HG02885 (cell line): ENCODE measurements at regions not wholly inside any gene's neighbourhood (a gene's known extent, or its start where the extent isn't known, plus 50 kb on each side); places are given as distances from the start of the nearest gene placed in this dataset.

ENCODE experiments used
- ATAC-seq: cut with Tn5 transposase; IDR thresholded peaks from one replicate; pipeline ENCODE4 v1.9.1; 2021; ENCODE audit warnings: mild to moderate bottlenecking; ENCODE audit not compliant: unreplicated experiment, poor library complexity

- no peak for ATAC-seq
These were observed 58.8 kb upstream of the CST7 start for GRCh38 chr20:24890286-24890685.

DNA sequence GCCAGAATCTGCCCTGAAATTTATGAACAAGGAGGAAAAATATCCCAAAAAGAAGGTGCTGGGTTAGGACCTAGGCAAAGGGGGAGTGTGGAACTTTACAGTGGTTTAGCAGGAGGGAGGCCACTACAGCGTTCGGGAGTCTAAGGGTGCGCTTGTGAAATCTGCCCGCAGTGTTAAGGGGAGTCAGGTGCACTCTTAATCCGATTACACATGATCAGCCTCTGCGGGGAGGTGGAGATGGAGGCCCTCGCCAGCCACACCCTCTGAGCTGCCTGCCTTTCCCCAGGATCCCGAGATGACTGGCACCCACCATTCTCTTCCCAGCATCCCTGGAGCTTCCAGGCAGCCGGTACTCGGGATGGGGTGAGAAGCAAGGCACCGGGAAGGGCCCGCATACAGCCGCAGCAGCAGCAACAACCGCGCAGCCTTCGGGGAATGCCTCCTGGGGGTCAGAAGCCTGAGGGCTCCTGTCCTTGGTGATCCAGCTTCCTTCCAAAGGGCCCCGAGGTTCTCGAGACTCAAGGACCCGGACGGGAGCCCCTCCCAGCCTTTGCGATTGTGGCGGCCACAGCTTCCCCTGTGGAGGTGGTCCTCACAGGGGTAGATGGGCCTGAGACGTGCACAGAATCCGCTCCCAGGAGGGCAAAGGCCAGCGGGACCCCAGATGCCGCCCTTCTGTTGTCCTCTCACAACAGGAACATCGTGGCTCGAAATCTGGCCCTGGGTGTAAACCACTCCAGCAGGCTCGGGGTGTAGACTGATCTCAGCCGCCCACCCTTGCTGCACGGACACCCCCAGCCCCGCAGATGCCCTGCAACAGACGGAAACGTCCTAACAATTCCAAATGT lies 57.3 kb upstream of the CST7 start:
- no peak for ATAC-seq

GRCh38 chr20:24892522-24892921 lies 56.5 kb upstream of the CST7 start:
- no peak for ATAC-seq

DNA sequence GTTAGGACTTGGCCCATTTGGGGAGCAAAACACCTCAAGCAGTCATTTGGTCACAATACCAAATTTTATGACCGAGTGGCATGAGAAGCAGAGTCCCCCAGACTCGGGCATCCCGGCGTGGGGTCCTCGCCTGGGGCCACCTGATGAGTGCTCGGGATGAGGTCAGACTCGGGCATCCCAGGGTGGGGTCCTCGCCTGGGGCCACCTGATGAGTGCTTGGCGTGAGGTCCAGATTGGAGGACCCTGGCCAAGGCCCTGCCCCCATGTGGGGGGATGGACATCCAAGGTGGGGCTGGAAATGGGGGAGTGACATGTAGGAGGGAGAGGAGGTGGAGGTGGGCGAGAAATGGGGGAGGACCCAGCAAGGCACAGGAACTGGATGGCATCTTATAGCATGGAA lies 56.1 kb upstream of the CST7 start:
- ATAC-seq, result no peak

DNA sequence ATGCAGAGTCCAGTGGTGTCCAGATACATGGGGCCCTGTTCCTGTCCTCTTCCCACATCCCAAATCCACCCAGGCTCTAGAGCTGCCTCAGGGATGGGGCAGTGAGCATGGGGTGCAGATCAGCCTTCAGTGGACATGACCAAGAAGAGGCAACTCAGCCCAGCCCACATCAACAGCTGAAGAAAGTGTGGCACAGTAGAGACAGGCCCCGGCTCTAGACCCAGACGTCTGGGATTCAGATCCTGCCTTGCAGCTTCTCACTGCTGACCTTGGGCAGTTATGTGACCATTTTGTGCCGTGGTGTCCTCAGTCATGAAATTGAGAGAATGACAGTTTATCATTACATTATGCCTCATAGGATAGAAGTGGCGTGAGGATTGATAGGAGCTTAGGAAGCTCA lies 54.6 kb upstream of the CST7 start:
- ATAC-seq, result no peak

DNA sequence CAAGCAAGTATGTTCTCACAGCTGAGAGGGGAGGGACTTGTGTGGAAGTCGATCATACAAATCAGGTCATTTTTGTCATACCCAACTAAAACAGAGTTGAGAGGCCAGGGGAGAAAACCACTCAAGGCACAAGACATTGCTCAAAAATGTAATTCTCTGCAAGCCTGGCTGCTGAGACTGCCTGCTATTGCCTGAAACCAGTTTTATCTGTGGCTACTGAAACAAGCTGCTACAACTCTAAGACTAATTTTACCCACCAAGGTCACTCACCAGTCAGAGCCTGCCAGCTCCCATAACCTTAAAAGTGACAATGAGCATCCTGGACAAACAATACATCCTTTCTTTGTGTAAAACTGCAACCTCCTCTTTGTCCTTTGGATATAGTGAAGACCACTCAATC lies 54.1 kb upstream of the CST7 start:
- no peak for ATAC-seq

GRCh38 chr20:24895431-24895830 lies 53.6 kb upstream of the CST7 start:
- ATAC-seq, result no peak

DNA sequence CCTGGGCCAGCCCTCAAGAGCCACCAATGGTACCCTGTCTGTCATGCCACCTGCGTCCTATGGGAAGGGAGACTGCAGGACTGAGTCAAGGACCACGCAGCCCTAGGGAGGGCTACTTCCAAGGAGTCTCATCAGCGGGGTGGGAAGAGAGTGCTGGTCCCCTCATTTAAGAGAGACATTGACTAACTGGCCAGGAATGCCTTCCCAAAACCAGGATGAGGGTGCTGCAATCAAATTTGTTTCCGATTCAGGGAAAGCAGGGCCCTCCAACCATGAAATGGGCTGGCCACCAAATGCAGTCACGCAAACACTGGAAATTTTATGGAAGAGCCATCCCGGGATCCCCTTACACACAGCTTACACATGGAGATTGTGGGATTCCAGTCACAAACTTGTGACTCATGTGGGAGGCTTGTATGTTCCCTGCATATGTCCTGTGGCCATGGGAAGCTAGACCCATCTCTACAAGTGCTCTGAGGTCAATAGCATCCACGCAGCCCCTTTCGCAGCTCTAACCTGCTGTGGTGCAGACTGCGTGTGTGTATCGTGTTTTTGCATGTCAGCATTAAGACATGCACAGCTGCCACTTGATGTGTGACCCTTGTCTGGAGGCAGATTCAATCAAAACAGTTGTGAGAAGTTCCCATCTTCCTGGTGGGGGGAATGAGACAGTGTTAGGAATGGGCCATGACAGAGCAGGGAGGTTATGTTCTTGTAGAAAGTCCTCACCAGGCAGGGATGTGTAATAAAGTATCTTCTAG lies 53.0 kb upstream of the CST7 start:
- no peak for ATAC-seq

DNA sequence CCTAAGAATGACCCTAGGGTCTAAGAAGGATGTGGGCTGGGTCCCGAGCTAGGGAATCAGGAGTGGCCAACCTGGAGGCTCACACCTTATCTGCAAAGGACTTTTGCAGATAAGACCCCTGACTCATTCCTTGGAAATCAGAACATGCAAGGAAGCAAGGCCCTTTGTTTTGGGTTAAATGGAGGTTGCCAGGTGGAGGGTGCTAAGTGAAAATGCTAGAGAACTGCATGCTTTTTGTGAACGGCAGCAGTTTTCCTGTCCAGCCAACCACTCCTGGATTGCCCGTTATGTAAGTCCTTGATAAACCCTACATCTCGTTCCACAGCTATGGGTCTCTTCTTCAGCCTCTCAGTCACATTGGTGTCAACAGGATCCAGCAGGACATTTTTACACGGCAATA lies 52.1 kb upstream of the CST7 start:
- no peak for ATAC-seq

GRCh38 chr20:24897974-24898373 lies 51.1 kb upstream of the CST7 start:
- no peak for ATAC-seq

DNA sequence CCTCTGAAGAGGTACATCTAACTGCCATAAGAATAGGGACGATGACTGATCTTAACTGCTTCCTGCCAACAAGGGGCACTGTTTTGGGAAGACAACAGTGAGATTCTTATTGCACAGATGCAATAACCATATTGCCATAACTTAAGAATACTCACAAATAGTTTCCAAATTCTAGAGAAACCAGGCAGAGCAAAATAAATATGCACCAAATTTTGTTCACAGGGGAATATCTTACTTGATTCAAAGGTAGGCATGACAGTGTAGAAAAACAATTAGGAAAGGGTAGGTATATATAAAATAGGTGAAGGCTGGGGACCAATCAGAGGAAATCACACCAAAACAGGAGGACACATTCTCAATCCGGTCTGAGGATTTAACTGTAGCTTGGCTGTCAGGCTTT lies 49.9 kb upstream of the CST7 start:
- ATAC-seq, result no peak
